SU-DHL-6 (cell line): ENCODE measurements at regions not wholly inside any gene's neighbourhood (a gene's known extent, or its start where the extent isn't known, plus 50 kb on each side); places are given as distances from the start of the nearest gene placed in this dataset.

ENCODE experiments used
- CTCF ChIP-seq: fragments of 200-600 bp; sonication (generic); IDR thresholded peaks from one replicate; pipeline ENCODE4 v1.5.1; 2017; ENCODE audit warnings: antibody characterized with exemption, mild to moderate bottlenecking, low read length, moderate library complexity; ENCODE audit not compliant: insufficient read depth, poor library complexity, severe bottlenecking
- EZH2phosphoT487 ChIP-seq: fragments of 200-600 bp; sonication (generic), shearing (Covaris generic); conservative IDR thresholded peaks from 2 replicates; pipeline ENCODE4 v1.6.1; 2018; ENCODE audit warnings: mild to moderate bottlenecking, antibody characterized with exemption, low read length, moderate library complexity, mixed read lengths

- TF ChIP-seq CTCF = no peak
- TF ChIP-seq EZH2phosphoT487 = no peak
Measured at GRCh38 chr5:68873198-68873597, 220.6 kb upstream of the SLC30A5 start.
